HG02763 (cell line): ENCODE measurements at regions not wholly inside any gene's neighbourhood (a gene's known extent, or its start where the extent isn't known, plus 50 kb on each side); places are given as distances from the start of the nearest gene placed in this dataset.

Experiments used
- ATAC-seq: cut with Tn5 transposase; IDR thresholded peaks from one replicate; pipeline ENCODE4 v1.9.1; 2021; ENCODE audit warnings: mild to moderate bottlenecking, moderate library complexity; ENCODE audit not compliant: unreplicated experiment

DNA sequence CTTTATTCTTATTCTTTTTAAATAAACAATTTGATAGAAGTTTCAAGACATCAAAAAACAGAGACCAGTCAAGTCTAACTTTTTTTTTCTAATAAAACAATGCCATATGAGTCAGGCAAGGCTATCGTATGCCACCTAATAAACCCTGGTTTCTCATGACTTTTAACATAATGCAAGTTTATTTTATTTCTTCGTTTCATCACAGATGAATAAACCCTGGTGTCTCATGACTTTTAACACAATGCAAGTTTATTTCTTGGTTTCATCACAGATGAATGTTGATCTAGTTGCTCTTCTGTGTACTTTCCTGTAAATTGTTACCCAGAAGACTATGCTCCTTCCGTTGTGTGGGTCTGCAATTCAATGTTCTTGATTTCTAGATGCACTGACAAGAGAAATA lies 905.4 kb downstream of the ROBO2 start:
- ATAC-seq = no peak

DNA sequence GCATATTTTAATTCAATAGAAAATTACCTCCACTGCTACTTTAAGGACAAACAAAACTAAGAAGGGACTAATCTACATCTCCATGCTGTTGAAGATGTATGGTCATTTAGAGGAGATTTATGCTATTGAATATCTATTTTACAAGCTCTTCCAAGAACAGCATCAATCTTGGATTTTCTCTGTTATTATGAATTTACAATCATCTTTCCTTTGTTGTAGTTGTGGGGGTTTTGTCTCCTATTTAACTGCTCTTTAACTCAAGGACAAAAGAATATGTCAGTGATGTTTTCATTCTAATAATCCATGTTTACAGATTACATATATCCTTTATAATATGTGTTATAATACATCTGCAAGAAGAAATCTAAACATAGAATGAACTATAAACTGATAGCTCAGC lies 907.8 kb downstream of the ROBO2 start:
- ATAC-seq = no peak

GRCh38 chr3:77967621-77968020 lies 927.7 kb downstream of the ROBO2 start:
- no peak for ATAC-seq

GRCh38 chr3:77976079-77976478 lies 936.2 kb downstream of the ROBO2 start:
- no peak for ATAC-seq

DNA sequence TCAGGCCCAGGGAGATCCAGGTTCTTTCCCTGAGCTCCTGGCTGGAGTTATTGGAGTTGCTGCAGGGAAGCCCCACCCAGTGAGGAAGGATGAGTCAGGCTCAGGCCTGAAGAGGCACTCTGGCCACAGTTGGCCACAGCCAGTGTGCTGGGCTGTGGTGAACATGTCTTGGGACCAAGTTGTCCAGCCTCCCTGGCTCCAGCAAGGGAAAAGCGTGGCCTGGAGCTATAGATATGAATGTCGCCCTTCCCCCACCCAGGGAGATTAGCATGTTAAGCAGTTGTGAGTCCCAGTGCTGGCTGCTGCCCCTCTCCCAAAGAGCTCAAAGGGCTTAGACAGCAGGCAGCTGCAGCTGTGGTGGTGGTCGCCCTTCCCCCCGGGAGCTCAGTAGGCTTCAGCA lies 963.2 kb downstream of the ROBO2 start:
- ATAC-seq = no peak

DNA sequence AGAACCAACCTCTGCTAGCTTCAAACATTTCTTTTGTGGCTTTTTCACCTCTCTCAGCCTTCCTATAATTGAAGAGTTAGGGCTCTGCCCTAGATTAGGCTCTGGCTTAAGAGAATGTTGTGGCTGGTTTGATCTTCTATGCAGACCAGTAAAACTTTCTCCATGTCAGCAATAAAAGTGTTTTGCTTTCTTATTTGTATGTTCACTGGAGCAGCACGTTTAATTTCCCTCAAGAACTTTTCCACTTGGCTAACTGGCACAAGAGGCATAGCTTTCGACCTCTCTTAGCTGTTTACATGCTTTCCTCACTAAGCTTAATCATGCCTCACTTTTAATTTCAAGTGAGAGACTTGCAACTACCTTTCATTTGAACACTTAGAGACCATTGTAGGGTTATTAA lies 964.7 kb downstream of the ROBO2 start:
- no peak for ATAC-seq

GRCh38 chr3:78013653-78014052 lies 973.8 kb downstream of the ROBO2 start:
- no peak for ATAC-seq

DNA sequence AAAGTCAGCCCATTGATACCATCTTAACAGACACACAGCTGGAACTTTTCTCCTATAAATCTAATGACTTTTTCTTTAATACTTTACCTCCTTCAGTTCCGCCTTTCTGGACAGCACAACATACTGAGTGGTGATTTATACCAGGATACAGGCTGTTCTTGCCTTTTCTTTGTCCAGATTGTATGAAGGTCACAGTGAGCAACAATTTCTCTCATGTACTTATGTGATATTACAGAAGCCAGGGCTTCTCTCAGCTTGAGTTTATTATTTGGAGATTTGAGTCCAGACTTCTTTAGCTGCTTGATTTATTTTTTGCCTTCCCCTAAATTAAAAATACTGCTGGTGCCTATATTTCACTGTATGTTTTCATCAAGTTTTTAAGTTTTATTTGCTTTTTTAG lies 976.0 kb downstream of the ROBO2 start:
- no peak for ATAC-seq

DNA sequence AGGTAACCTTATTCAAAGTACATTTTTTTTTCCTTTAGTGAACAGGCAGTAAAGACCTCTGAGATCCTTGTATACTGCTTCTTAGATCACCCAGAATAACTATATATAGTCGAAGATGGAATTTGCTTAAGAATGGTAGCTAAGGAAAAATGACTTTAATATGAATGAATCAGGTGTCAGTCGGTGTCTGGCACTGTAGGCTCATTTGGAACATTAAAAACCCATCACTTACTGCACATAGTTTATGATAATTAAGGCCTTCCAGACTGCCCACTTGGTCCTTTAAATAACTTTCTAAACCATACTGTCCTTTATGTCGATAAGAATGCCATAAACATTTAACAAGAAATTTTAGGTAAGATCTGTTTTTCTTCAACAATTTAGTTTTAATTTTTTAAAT lies 981.8 kb downstream of the ROBO2 start:
- ATAC-seq = no peak

DNA sequence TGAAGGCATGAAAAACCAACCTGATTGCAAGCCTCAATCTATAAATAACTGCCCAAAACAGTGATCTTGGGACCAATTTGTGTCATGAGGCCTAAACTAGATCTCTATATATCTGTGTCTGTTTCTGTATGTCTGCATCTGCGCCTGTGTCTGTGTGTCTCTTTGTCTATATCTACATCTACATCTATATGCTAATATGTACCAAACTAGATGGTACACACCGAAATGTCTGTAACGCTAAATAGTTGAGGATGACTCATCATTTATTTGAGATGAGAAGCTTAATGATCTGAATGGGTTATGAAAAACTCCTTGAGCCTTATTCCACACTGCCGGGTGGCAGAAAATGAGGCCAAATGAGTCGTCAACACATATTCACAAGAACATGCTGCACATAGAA lies 982.3 kb downstream of the ROBO2 start:
- no peak for ATAC-seq

DNA sequence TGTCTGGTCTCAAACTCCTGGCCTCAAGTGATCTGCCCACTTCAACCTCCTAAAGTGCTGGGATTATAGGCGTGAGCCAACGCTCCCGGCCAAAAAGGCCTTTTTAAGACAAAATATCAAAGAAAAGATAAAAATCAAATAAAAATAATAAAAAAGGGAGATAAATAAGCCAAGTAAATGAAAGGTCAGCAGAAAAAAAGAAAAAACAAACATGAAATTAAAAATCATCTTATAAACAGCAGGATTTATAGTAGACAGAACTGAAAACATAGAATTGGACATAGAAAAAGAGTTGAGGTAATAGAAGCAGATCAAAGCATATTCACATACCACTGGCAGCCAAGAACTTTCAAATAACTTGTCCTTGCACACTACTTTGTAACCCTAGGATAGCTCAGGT lies 983.4 kb downstream of the ROBO2 start:
- ATAC-seq = no peak

DNA sequence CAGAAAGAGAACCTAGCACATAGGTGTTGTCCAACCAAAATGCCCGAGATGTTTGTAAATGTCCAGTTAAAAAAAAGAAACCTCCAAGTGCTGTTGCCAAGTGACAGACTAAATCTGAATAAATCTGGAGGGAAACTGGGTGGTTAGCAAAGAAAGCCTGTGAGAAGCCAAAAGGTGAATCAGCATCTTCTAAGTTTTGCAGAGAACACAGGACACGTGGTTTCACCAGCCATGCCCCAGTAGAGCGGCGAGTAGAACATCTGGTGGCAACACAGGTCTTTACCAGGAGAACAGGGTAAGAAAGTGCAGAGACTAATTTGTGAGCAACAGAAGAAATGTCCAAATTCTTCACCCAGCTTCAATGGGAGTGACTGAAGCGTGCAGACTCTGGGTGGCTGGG lies 986.0 kb downstream of the ROBO2 start:
- no peak for ATAC-seq

GRCh38 chr3:78026318-78026828 lies 986.5 kb downstream of the ROBO2 start:
- no peak for ATAC-seq

GRCh38 chr3:78029775-78030174 lies 989.9 kb downstream of the ROBO2 start:
- no peak for ATAC-seq

- no peak for ATAC-seq
Observed at GRCh38 chr3:78035131-78035641, 995.3 kb downstream of the ROBO2 start.

GRCh38 chr3:78041486-78041885 lies 1001.6 kb downstream of the ROBO2 start:
- ATAC-seq = no peak

DNA sequence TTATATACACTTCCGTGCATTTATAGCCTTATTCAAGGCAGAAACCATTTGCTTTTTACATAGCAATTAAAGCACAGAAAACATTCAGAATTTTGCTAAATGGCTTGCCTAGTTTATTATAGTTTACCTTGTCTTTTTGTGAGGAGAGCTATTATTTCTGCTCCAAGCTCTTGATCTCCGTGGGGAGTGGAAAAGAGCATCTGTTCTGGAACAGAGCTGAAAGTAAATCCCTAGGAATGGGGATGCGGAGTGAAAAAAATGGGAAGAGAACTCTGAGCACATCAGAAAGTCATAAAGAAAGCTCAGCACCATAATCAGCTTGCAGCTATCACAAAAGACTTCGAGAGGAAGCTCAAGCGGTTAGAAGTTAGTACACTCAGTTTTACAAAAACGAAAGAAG lies 1006.7 kb downstream of the ROBO2 start:
- ATAC-seq = no peak

DNA sequence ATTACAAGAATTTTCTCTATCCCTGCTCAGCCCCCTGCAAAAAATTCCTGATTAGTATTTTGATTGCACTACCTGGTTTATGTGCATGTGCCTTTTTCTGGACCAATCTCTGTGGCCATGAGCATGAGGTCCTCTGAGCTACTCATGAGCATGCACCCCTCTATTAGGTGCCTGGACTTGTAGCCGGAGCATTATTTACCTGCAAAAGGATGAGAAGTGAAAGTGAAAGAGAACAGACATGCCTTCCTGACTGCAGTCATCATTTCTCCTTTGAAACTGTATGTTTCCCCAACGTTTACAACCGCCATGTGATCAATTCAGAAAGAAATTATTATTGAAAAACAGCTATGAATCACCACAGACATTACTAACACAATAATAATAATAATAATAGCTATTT lies 1008.8 kb downstream of the ROBO2 start:
- ATAC-seq = peak; percentile 48

DNA sequence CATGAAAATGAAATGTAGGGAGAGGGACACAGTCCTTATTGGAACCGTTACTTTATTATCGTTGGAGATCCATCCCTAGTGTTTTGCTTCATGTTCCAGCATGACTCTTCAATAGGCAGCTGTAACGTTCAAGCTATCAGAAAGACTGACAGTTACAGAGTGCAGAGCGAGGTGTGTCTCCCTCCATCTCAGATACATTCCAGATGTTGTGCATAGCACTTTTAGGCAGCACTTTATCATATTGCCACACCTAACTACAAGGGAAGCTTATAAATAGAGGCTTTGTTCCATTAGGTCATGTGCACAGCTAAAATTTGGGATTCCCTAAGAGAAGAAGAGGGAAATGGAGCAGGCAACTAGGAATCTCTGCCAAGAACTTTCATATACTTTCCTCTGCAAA lies 1009.6 kb downstream of the ROBO2 start:
- ATAC-seq = no peak

GRCh38 chr3:78050276-78051065 lies 1010.6 kb downstream of the ROBO2 start:
- no peak for ATAC-seq

DNA sequence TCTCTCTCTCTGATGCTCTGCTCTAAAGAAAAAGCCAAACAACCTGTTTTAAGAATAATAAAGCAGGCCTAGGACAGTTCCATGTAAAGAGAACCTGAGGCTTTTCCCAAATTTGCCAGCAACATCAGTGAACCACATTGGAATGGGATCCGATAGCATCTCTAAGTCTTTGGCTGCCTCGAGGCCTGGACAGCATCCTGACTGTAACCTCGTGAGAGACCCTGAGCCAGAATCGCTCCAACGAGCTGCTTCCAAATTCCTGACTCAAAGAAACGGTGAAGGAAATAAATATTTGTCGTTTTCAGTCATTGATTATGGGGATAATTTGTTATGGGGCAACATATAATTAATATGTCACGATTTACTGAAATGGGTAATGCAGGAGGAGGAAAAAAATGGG lies 1012.8 kb downstream of the ROBO2 start:
- ATAC-seq = no peak

- no peak for ATAC-seq
Observed at GRCh38 chr3:78066287-78066686, 1026.4 kb downstream of the ROBO2 start.

DNA sequence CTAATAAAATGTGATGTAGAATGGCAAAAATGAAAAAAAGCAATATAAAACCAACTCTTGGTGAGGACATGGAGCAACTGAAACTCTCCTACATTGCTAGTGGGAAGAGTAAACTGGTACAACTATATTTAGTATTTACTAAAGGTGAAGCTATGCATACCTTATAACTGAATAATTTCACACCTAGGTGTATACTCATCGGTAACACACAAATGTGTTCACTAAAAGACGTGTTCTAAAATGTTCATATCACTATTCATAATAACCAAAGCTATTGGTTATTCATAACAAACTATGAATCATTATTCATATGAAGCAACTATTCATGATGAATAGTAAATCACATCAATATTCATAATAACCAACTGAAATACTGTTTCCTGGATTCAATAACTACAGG lies 1030.3 kb downstream of the ROBO2 start:
- ATAC-seq = no peak
